Body of pancreas (tissue), 4 donors: ENCODE measurements at regions not wholly inside any gene's neighbourhood (a gene's known extent, or its start where the extent isn't known, plus 50 kb on each side); places are given as distances from the start of the nearest gene placed in this dataset.

ENCODE experiments used
- POLR2A ChIP-seq, 3 donors: fragments of 450-650 bp; IDR thresholded peaks; one replicate each; pipeline ENCODE4 v1.6.1; 2016; ENCODE audit warnings: antibody characterized with exemption in 3 of 3, mild to moderate bottlenecking in 2 of 3
- TF ChIP-seq, protein P1 (sequence below), 7 experiments: fragments of 450-650 bp in 4 of 7; fragments of 200-600 bp in 3 of 7; sonication (generic) in 3 of 7; IDR thresholded peaks; one replicate each; pipeline ENCODE4 v1.5.1; 2016 to 2019; ENCODE audit warnings: antibody characterized with exemption in 7 of 7

DNA sequence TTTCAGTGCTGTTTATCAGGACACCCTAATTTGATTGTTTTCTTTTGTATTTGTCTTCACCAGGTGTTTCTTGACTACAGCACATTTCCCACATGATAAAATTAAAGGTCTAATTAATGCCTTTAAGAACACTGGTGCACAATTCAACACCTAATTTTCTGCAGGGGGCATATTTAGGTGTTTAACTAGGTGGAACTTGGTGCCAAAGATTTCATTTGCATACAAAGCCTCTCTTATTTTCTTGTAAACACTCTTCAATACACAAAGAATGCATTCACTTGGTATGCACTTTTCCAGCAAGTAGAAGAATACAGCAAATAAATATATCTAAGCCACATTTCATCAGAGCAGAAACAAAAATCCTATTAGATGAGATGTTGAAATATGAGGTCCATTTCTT, 646.2 kb upstream of the FOXG1 start:
- TF ChIP-seq, protein P1, sequence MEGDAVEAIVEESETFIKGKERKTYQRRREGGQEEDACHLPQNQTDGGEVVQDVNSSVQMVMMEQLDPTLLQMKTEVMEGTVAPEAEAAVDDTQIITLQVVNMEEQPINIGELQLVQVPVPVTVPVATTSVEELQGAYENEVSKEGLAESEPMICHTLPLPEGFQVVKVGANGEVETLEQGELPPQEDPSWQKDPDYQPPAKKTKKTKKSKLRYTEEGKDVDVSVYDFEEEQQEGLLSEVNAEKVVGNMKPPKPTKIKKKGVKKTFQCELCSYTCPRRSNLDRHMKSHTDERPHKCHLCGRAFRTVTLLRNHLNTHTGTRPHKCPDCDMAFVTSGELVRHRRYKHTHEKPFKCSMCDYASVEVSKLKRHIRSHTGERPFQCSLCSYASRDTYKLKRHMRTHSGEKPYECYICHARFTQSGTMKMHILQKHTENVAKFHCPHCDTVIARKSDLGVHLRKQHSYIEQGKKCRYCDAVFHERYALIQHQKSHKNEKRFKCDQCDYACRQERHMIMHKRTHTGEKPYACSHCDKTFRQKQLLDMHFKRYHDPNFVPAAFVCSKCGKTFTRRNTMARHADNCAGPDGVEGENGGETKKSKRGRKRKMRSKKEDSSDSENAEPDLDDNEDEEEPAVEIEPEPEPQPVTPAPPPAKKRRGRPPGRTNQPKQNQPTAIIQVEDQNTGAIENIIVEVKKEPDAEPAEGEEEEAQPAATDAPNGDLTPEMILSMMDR (IDR thresholded peaks at IDR 0.05), result no peak
- no peak for TF ChIP-seq POLR2A (IDR thresholded peaks at IDR 0.05)
